Bronchial epithelial cell (primary cell): ENCODE measurements at regions not wholly inside any gene's neighbourhood (a gene's known extent, or its start where the extent isn't known, plus 50 kb on each side); places are given as distances from the start of the nearest gene placed in this dataset.

Experiments
- DNase-seq: peaks from one replicate; pipeline ENCODE4 v3.0.0-alpha.2; 2010; ENCODE audit warnings: low read depth
- FAIRE-seq: peaks from 2 replicates; lab custom pipeline; 2011; peaks lifted over from hg19 to GRCh38; lab: Jason Lieb, UNC
- H3K27me3 ChIP-seq: 2 replicates; pipeline ENCODE4 v1.5.1; 2011; ENCODE audit warnings: low read length; ENCODE audit not compliant: control insufficient read depth, insufficient read depth
- H3K36me3 ChIP-seq: 2 replicates; pipeline ENCODE4 v1.5.1; 2011; ENCODE audit warnings: low read length; ENCODE audit not compliant: control insufficient read depth, insufficient read depth
- H3K4me3 ChIP-seq: 2 replicates; pipeline ENCODE4 v1.5.1; 2011; ENCODE audit warnings: mild to moderate bottlenecking, low read depth, low read length, control low read depth
- CTCF ChIP-seq: IDR thresholded peaks from 2 replicates; pipeline ENCODE4 v1.5.1; 2011; ENCODE audit warnings: mild to moderate bottlenecking, moderate library complexity, low read length, control low read depth, inconsistent platforms; ENCODE audit not compliant: insufficient read depth, severe bottlenecking

GRCh38 chr6:117138425-117138824 lies 126.9 kb upstream of the VGLL2 start:
- no peak overlapping the region for H3K4me3 ChIP-seq
- no peak for TF ChIP-seq CTCF
- H3K36me3 ChIP-seq, result no peaks in the 10 kb centered on the region
- H3K27me3 ChIP-seq, result no peaks in the 10 kb centered on the region
- FAIRE-seq (no peak), DNase-seq (no peak)

GRCh38 chr6:117138920-117139319 lies 126.4 kb upstream of the VGLL2 start:
- no peak for TF ChIP-seq CTCF
- H3K27me3 ChIP-seq, result no peaks in the 10 kb centered on the region
- H3K4me3 ChIP-seq, result no peak overlapping the region
- H3K36me3 ChIP-seq, result no peaks in the 10 kb centered on the region
- DNase-seq, result no peak
- FAIRE-seq, result no peak

- no peak for TF ChIP-seq CTCF
- no peaks in the 10 kb centered on the region for H3K36me3 ChIP-seq
- FAIRE-seq (no peak), DNase-seq (no peak)
- no peaks in the 10 kb centered on the region for H3K27me3 ChIP-seq
- no peak overlapping the region for H3K4me3 ChIP-seq
Measured at GRCh38 chr6:117142142-117142541, 123.2 kb upstream of the VGLL2 start.

- DNase-seq (no peak), FAIRE-seq (no peak)
- Histone ChIP-seq H3K36me3 (no peaks in the 10 kb centered on the region), H3K4me3 (no peak overlapping the region), H3K27me3 (no peaks in the 10 kb centered on the region)
- TF ChIP-seq CTCF, result no peak
Measured at GRCh38 chr6:117142995-117143394, 122.4 kb upstream of the VGLL2 start.

- FAIRE-seq, result no peak
- no peak overlapping the region for H3K4me3 ChIP-seq
- no peaks in the 10 kb centered on the region for H3K36me3 ChIP-seq
- DNase-seq, result no peak
- TF ChIP-seq CTCF, result no peak
- no peaks in the 10 kb centered on the region for H3K27me3 ChIP-seq
Measured at GRCh38 chr6:117143647-117144046, 121.7 kb upstream of the VGLL2 start.

GRCh38 chr6:117145940-117146339 lies 119.4 kb upstream of the VGLL2 start:
- no peak for FAIRE-seq
- DNase-seq, result no peak
- H3K27me3 ChIP-seq, result no peaks in the 10 kb centered on the region

More at GRCh38 chr6:117145940-117146339, 119.4 kb upstream of the VGLL2 start:
- Histone ChIP-seq H3K36me3 (no peaks in the 10 kb centered on the region), H3K4me3 (no peak overlapping the region)
- no peak for TF ChIP-seq CTCF
